ENCODE measurements at regions not wholly inside any gene's neighbourhood (a gene's known extent, or its start where the extent isn't known, plus 50 kb on each side); places are given as distances from the start of the nearest gene placed in this dataset.

DNA sequence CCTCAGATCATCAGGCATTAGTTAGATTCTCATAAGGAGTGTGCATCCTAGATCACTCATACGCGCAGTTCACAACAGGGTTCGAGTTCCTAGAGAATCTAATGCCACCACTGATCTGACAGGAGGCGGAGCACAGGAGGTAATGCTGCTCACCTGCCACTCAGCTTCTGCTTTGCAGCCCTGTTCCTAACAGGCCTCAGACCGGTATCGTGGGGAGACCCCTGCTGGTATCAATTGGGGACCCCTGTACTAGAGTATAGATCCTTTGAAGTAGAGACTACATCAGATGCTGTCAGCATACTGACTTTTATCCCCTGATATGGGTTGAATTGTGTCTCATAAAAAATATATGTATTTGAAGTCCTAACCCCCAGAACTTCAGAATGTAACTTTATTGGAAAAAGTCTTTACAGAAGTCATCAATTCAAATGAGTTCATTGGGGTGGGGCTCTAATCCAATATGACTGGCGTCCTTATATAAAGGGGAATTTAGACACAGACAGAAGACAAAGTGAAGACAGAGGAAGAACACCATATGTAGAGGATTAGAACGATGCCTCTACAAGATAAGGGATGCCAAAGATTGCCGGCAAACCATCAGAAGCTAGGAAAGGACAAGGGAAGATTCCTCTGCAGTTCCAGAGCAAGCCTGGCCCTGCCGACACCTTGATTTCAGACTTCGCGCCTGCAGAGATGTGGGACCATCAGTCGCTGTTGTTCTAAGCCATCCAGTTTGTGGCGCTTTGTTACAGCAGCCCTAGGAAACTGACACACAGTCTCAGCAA is 104.4 kb upstream of the BTBD3 start:
- no peak for DNase-seq

DNA sequence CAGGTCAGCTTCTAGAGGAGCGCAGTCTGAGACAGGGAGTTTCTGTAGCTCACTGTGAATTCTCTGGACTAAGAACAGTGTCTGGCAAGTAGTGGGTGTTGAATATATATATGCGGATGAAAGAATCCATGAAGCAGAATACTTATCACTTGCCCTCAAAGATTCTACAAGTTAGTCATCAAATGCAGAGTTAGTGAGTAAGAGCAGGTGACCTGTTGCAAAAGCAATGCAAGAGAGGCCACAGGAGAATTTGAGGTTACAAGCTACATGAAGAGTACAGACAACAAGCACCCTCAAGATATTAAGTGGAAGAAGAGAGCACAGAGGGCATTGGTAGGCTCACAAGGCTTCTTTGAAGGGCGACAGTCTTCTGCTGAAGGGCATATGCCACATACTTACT is 103.4 kb upstream of the BTBD3 start:
- no peak for DNase-seq

DNA sequence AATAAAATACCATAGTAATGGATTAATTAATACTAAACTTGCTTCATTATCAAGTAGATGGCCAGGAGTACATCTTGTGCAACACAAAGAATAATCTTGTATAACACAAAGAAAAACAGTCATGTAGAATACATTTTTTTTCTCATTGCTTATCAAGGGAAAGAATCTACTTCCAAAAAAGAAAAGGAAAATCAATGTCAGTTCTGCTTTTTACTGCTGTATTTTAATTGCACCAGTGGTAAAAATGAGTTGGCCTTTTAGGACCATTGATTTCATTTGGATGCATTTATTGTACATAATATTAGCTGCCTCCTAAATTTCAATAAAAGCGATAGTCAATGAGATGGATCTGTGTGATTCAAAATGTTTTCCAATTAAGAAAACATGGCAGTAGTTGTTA is 96.9 kb upstream of the BTBD3 start:
- no peak for DNase-seq

DNA sequence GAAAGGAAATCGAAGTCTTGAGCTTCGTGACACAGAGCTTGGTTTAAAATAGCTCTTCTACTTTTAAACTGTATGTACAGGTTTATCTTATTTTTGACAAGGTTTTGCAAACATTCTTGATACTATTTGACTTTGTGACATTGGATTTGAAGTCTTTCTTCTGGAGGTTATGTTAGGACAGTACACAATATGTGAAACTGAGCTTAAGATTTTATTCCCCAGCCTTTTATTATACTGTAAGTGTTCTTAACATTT is 95.2 kb upstream of the BTBD3 start:
- DNase-seq, result no peak

DNA sequence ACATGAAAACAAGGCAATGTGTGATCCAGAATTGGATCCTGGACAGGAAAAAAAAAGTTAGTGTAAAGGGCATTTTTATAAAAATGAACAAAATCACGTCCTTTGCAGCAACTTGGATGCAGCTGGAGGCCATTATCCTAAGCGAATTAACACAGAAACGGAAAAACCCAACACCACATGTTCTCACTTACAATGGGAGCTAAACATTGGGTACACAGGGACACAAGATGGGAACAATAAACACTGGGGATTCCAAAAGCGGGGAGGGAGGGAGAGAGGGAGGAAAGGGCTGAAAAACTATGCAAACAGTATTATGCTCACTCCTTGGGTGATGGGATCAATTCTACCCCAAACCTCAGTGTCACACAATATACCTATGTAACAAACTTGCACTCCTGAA is 91.4 kb upstream of the BTBD3 start:
- DNase-seq, result no peak

DNA sequence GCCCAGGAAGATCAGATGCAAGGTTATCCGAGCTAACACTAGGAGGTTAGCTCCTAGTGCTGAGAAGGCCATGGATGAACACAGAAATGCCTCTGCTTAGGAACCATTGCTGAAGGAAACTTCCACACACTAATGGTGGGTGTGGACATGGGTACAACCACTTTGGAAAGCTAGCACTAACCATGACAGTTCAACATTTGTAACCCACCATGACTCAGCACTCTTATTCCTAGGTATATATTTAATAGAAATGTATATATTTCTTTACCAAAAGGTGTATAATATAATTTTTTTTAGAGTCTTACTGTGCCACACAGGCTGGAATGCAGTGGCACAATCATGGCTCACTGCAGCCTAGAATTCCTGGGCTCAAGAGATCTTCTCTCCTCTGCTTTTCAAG is 85.3 kb upstream of the BTBD3 start:
- DNase-seq, result no peak

DNA sequence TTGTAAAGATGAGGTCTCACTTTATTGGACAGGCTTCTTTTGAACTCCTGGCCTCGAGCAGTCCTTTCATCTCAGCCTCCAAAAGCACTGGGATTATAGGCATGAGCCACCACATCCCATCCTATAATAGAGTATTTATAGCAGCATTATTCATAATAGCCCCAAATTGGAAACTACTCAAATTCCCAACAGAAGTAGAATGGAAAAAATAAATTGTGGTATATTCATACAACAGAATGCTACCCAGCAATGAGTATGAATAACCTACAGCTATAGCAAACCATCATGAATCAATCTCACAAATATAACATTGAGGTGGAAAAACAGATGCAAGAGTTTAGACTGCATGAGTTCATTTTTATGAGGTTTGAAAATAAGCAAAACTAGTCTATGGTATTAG is 84.8 kb upstream of the BTBD3 start:
- DNase-seq, result no peak

DNA sequence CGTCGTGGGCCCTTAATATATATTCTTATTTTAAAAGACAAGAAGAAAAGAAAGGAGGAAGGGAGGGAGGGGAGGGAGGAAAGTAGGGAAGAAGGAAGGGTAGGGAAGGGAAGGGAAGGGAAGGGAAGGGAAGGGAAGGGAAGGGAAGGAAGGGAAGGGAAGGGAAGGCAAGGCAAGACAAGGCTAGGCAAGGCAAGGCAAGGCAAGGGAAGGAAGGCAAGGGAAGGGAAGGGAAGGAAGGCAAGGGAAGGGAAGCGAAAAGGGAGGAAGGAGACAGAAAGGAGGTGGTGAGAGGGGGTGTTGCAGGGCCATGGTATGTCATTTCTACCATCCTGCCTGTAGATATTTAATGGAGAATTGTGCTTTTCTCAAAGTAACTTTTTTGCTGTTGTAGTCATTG is 83.9 kb upstream of the BTBD3 start:
- DNase-seq, result no peak

DNA sequence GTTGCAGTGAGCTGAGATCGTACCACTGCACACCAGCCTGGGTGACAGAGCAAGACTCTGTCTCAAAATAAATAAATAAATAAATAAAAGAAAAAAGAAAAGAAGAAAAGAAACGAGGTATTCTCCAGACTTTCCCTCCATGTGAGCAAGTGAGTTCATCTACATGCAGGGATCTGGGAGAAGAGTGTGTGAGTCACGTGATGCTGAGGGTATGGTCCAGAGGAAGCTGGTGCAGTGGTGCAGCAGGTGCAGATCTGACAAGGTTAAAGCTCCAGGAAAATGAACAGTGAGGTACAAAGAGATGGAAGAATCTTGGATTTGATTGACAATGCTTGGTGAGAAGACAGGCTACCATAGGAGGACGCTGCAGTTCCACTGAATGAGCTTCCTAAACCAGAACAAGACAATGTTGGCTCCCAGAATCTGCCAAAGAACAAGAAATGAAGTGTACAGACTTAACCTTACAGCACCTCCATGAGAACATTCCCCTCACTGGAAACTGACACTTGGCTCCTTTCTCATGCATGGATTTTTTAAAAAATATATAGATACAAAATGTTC is 79.5 kb upstream of the BTBD3 start:
- DNase-seq, result no peak

DNA sequence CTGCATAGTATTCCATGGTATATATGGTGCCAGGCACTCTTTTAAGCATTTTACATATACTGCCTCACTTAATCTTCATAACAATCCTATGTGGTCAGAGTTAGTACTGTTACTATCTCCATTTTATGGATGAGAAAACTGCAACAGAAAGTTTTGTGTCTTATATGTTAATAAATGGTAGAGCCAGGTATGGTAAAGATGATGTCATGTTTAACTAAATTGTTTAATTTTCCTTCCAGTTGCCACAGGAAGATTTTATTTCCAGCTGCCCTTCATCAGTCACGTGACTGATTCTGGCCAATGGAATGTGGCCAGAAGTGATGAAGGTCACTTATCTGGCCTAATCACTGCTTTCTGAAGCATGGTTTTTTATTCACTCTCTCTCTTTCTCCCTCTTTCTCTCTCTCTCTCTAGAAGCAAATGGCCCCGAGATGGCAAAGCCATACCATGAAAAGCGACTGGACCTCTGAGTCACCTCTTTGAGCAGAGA is 75.7 kb upstream of the BTBD3 start:
- no peak for DNase-seq

DNA sequence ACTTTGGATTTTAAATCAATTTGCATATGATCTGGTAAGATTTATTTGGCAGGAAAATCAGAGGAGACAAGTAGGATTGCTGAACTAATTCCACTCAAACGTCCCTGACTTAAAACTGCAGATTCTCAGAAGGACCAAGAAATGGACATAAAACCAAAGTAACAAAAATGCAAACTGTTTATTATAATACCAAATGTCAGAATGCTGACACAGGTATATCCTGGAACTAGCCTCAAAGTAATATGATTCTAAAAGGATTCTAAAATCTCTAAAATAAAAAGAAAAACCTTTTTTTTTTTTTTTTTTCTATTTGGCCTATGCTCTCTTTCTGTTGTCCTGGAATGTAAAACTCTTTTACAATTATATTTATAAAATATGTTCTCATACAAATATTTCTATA is 74.4 kb upstream of the BTBD3 start:
- DNase-seq, result no peak

DNA sequence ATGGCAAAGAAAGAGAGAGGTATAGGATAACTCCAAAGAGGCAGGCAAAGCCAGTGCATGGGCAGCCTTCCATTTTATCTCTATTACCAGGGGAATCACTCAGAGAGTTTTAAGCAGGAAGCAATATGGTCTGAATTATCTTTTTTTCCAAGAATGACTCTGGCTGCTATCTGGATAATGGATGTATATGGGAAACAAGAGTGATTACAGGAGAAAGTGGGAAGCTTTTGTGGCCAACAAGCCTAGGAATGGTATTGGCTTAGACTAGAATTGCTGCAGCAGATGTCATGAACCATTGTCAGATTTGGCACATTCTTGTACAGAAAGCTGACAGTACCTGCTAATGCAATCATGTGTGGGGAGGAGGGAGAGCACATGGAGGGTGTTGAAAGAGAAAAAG is 73.0 kb upstream of the BTBD3 start:
- no peak for DNase-seq

DNA sequence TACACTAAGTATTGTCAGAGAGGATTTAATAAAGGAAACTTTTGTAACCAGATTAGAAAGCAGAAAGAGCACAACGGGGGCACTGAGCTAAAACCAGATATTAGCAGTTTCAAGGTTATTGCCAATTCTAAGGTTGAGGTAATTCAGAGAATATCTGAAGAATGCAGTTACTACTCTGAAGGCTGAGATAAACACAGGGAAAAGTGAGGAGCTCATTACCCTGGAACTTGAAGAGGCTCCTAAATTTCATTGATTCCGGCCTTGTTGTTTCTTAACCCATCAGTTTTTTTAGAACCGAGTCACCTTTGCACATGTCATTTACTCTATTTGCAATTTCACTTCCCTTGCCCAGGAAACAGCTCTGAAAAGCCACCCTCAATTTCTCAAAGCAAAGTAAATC is 72.4 kb upstream of the BTBD3 start:
- DNase-seq, result no peak

DNA sequence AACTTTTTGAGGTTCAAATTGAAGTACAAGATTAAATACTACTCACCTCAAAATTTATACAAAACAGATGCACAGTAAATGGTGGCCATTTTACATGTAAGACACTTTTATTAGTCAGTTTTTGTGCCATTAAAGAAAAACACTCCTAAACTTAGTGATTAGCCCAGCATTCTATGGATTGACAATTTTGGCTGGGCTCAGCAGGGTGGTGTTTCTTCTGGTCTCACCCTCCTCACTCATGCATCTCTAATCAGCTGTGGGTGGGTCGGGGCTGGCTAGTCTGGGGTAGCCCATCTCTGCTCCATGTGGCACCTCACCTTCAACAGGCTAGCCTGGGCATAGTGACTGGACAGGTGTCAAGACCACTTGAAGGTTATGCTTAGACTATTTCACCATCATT is 71.6 kb upstream of the BTBD3 start:
- no peak for DNase-seq

DNA sequence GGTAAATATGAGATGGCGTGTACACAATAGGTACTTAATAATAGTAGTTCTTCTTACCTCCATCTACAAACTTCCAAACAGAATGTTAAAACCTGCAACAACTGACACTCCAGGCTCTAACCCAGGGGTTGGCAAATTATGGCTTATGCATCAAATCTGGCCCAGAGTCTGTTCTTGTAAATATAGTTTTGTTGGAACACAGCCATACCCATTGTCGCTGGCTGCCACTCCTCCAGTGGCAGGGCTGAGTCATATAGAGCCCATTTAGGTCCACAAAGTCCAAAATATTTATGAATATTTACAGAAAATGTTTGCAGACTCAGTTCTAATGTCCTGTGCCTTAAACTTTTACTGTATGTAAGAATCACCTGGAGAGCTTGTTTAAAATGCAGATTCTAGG is 69.9 kb upstream of the BTBD3 start:
- DNase-seq, result no peak

DNA sequence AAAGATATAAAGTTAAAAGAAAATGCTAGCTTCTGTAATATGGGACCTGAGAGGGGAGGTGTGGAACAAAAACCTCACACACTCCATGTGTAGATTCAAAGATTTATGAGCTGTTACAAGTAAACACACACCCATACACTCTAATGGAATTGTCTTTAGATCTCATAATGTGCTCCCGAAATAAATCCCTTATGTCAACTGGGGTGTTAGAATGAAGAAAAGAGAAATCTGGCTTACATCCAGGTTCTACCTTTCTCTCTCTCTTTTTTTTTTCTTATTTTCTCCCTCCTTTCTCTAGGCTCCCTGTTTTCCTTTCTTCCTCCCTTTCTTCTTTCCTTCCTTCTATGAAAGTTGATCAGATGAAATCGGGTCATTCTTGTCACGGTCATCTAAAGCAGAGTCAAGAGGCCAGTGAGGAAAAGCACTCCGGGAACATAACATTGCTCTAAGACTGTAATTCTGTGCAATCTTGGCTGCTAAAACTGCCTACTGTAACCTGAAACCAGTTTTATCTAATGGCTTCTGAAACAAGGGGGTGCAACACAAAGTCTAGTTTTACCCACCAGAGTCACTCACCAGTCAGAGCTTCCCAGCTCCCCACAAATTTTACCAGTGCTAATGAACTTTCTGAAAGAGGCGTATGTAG is 68.3 kb upstream of the BTBD3 start:
- DNase-seq, result no peak

DNA sequence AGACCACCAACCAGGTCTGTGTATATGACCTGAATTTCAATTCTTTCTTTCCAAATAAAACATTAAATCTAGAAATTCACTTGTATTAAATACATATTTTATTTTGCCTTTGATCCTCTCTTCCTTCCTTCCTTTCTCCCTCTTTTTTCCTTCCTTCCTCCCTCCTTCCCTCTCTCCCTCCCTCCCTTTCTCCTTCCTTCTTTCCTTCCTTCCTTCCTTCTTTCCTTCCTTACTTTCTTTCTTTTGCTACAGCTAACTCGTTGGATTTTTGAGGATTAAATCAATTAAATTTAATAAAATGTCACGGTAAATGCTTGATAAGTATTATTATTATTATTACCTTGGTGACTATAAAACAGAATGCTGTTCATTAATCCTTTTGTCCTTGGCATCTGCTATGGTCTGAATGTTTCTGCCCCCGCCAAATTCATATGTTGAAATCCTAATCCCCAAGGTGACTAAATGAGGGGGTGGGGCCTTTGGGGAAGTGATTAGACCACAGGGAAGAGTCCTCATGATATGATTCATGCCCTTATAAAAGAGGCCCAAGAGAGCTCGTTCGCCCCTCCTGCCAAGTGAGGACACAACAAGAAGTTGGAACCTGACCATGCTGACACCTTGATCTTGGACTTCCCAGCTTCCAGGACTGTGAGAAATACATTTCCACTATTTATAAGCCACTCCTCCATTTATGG is 67.6 kb upstream of the BTBD3 start:
- DNase-seq, result no peak

DNA sequence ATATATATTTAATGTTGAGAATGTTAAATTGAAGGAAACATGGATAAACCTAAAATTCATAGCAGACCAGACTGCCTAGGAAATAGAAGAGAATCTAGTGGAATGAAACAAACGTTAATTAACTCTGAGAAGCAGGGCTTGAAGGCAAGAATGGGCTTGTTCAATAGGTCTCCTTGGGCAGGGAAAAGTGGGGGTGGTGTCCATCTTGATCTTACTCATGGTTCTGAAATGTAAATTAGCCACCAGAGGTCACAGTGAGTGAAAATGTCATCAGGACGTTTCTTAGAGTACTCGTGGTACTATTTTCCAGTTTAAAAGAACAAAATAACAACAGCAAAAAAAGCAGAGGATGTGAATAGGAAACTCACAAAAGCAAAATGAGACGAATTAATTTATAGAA is 66.8 kb upstream of the BTBD3 start:
- no peak for DNase-seq

DNA sequence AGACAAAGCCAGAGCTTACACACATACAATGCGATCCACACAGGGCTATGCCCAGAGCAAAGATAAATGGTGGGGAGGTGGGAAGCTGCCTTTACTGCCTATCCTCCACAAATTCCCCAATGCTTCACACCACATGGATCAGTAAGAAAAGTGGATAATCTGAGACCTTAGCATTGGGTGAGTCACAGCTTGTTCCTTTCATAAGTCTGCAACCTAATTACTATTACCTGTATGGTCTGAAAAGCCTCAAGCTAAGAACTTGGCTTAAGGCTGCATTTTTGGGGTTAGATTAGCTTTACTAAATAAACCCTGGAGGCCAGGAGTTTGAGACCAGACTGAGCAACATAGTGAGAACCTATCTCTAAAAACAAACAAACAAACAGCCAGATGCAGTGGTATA is 66.0 kb upstream of the BTBD3 start:
- DNase-seq, result no peak

DNA sequence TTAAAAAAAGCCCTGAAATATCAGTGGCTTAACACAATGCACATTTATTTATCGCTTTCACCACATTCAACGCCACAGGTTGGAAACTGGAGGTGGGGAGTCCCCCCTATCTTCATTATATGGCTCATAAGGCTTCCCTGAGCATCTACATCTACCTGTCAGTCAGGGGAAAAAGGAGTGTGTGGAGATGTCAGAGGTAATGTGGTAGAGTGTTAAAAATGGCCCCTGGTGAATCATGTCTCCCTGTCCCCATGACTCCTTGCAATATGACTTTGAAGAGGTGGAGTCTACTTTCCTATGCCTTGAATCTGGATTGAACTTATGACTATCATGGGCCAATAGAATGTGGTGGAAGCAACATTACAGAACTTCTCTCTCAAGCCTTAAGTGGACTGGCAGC is 65.5 kb upstream of the BTBD3 start:
- DNase-seq, result no peak

DNA sequence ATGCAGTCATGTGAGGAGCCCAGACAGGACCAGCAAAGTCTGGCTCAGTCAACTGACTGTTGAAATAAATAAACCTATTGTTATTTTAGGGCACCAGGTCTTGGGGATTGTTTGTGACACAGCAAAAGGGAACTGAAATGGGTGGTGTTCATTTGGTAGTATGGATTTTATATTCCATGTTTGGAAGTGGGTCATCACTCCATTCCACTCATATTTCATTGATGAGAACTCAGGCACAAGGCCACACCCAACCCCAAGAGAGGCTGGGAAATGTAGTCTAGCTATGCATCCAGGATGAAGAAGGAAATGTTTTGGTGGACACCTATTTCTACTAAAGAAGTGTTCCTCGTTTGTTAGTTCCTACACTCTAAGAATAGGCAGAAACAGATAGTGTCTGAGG is 64.9 kb upstream of the BTBD3 start:
- DNase-seq, result no peak

DNA sequence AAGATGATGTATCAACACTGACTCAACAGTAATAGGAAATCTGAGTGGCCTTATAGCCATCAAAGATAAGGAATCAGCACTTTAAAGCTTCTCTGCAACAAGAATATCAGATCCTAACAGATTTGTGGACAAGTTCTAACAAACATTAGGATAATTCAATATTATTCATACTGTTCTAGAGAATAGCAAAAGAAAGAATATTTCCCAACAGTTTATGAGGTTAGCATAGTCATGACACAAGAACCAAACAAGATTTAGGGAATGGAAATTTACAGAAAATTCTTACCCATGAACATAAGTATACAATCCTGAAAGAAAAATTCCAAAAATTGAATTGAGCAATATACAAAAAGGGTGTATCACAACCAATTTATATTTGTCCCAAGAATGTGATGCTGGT is 64.3 kb upstream of the BTBD3 start:
- DNase-seq, result no peak

DNA sequence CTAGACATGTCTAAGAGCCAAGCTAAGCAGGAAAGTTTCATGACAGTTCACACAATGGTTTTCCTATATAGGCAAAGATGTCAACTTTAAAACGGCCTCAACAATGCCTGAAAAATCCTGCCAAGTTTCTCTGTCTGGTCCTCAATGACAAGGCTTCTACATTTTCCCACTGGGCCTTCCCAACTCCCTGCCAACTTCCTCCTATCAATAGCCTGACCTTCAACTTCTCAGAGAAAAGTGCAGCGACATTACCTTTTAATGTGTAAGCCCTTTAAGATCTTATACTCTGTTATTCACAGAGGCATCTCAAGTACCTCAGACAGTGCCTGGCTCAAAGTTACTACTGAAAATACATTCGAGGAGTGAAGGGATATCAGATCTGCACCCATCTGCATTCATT is 56.2 kb upstream of the BTBD3 start:
- DNase-seq, result no peak

DNA sequence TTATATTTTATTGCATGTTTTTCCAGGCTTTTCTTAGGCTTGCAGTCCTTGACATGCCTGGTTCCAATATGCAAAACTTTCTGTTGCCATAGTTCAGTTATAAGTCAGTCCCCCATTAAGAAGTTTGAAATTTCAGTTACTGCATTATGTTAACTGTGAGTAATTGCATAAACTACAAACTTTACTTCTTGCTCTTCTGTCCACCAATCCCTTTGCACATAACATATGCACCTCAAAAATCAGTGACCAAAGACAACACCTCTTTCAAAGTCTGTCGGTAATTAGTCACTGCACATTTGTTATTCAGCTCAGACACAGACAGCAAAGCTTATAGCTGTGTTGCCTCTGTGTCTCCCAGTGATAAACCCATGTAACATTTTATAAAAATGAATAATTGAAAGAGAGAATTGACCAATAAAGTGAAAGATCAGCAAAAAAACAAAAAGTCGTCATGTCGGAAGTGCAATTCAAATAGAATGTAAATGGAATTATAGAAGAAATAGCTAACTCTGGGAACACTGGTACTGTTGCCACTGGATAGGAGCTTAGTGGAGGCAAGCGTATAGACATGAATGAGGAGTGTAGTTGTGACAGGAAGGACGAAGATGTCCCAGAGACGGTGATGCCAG is 50.3 kb upstream of the BTBD3 start:
- no peak for DNase-seq

Data from activated CD4-positive, alpha-beta T cell treated with anti-CD3 and anti-CD28 coated beads, Interleukin-2, amount 50 U/mL, for 16 hours (primary cell).